Activated CD8-positive, alpha-beta memory T cell treated with anti-CD3 and anti-CD28 coated beads, Interleukin-2, amount 10 ng/mL, durations not matched to agents 7 days and 5 days (primary cell): ENCODE measurements at regions not wholly inside any gene's neighbourhood (a gene's known extent, or its start where the extent isn't known, plus 50 kb on each side); places are given as distances from the start of the nearest gene placed in this dataset.

ENCODE experiments used
- ATAC-seq: fragments of 150-1000 bp; cut with Tn5 transposase; one replicate; pipeline ENCODE4 v1.10.0; 2021; ENCODE audit warnings: moderate library complexity
- CTCF ChIA-PET: fragments of 350-600 bp; sonication (Branson Sonifier 250); formaldehyde crosslinking; loops from one replicate; lab custom pipeline; 2021; ENCODE audit warnings: antibody characterized with exemption; lab: Charles Lee
- DNase-seq: peaks from one replicate; pipeline ENCODE4 v3.0.0-alpha.2; 2020
- H3K27ac Mint-ChIP-seq: one replicate; pipeline ENCODE4 v1.8.0; 2021; ENCODE audit warnings: mild to moderate bottlenecking, mixed read lengths
- H3K27me3 Mint-ChIP-seq: one replicate; pipeline ENCODE4 v1.8.0; 2021; ENCODE audit warnings: mixed read lengths
- H3K36me3 Mint-ChIP-seq: one replicate; pipeline ENCODE4 v1.8.0; 2021; ENCODE audit warnings: mild to moderate bottlenecking, mixed read lengths
- H3K4me1 Mint-ChIP-seq: one replicate; pipeline ENCODE4 v1.8.0; 2021; ENCODE audit warnings: mixed read lengths
- H3K4me3 Mint-ChIP-seq: one replicate; pipeline ENCODE4 v1.8.0; 2021; ENCODE audit warnings: mild to moderate bottlenecking, moderate library complexity, mixed read lengths
- H3K9me3 Mint-ChIP-seq: one replicate; pipeline ENCODE4 v1.8.0; 2022; ENCODE audit warnings: low read depth, mixed read lengths

- no peak overlapping the region for H3K27ac Mint-ChIP-seq
- H3K36me3 Mint-ChIP-seq = no peaks in the 10 kb centered on the region
- CTCF ChIA-PET = interaction anchor here (0.7 to 1.0 kb wide), 2 partner anchors 10 to 1657 kb away, joined by 3 read pairs; no protein-coding TSS in a partner anchor
- peaks cover 2% of the 10 kb centered on the region for H3K9me3 Mint-ChIP-seq
- no peaks in the 10 kb centered on the region for H3K4me1 Mint-ChIP-seq
- DNase-seq (no peak), ATAC-seq (no peak)
- no peaks in the 10 kb centered on the region for H3K27me3 Mint-ChIP-seq
- no peak overlapping the region for H3K4me3 Mint-ChIP-seq
These were observed 1073.1 kb upstream of the FANCL start for GRCh38 chr2:59314031-59314766.

DNA sequence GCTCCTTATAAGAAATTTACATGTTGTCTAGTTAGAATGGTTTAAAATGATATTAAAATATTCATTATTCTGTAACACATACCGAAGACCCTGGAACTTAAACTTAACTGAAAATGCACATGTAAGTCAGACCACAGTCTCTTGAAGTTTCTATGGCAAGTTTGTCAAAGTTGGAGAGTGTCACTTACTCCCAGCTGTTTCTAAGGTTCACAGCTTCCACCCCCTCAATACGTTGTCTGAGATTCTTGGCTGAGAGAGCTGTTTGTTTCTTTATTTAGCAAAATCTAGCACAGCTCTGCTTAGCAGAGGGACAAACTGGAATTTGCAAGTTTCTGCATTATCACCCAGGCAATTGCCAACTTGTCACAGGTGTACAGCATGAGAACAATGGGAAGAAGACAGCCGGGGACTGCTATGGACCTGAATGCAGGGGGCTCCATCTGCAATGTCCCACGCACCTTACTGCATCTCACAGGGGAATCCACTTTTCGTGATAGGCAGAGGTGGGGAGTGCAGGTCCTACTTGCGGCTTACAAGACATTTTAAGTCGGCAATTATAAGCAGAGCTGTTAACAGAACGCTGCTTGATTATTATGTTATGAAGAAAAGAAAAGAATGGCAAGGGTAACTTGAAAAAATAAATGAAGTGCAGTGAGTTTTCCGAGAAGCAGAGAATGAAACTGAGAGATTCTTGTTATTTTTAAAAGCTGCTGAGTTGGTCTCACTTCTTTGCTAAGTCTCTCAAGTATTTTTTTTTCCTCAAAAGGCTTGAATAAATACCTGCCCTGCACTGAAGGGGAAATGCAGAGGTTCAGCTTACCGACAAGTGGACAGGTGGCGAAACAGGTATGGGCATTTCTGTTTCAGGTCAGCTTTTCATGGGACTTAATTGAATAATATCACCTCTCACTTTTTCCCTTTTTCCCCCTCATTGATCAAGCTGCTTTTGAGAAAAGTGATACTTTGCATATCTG lies 1072.1 kb upstream of the FANCL start:
- DNase-seq (no peak), ATAC-seq (no peak)
- Mint-ChIP-seq H3K36me3 (no peaks in the 10 kb centered on the region), H3K4me1 (no peaks in the 10 kb centered on the region), H3K27ac (no peak overlapping the region), H3K27me3 (no peaks in the 10 kb centered on the region), H3K4me3 (no peak overlapping the region), H3K9me3 (peaks cover 2% of the 10 kb centered on the region)
- CTCF ChIA-PET = interaction anchor here (0.7 to 1.0 kb wide), 2 partner anchors 11 to 1656 kb away, joined by 3 read pairs; no protein-coding TSS in a partner anchor

DNA sequence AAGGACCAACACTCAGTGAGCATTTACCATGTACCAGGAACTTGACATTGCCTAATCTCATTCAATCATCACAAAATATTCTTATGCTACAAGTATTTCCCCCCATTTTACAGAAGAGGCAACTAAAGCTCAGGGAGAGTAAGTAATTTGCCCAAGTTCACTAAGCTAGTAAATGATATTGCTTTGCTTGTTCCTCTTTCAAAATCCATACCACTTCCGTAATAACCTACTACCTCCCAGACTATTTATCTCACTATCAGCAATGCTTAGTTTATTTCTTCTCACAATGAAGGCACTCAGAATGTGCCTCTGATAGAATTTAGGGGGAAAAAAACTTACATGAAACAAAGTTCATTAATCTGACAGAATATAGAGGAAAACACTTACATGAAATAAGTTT lies 1070.9 kb upstream of the FANCL start:
- no peak overlapping the region for H3K4me3 Mint-ChIP-seq
- no peak overlapping the region for H3K27ac Mint-ChIP-seq
- no peaks in the 10 kb centered on the region for H3K4me1 Mint-ChIP-seq
- no peaks in the 10 kb centered on the region for H3K27me3 Mint-ChIP-seq
- no peaks in the 10 kb centered on the region for H3K36me3 Mint-ChIP-seq
- no peaks in the 10 kb centered on the region for H3K9me3 Mint-ChIP-seq
- no peak for ATAC-seq
- CTCF ChIA-PET = no interaction called here
- DNase-seq = no peak

- CTCF ChIA-PET = no interaction called here
- no peaks in the 10 kb centered on the region for H3K27me3 Mint-ChIP-seq
- no peaks in the 10 kb centered on the region for H3K36me3 Mint-ChIP-seq
- no peaks in the 10 kb centered on the region for H3K9me3 Mint-ChIP-seq
- DNase-seq (no peak), ATAC-seq (no peak)
- H3K4me1 Mint-ChIP-seq = no peaks in the 10 kb centered on the region
- H3K27ac Mint-ChIP-seq = no peak overlapping the region
- H3K4me3 Mint-ChIP-seq = no peak overlapping the region
These were observed 1067.0 kb upstream of the FANCL start for GRCh38 chr2:59308108-59308507.

DNA sequence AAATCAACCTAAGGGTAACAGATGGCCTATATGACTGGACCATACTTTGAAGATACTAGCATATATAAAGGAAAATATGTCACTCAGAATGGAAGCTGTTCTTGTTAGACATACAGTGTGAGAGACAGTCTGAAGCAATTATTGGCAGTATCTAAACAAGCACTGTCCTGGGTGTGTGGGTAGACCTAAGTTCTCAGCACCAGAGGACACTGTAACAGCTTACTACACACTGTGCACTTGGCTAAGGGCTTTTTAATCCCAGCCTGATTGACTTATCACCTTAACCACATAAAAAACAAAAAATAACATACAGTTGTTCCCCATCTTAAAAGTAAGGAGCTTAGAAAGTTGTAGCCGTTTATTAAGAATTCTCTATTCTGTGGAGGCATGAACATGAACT lies 1066.1 kb upstream of the FANCL start:
- Mint-ChIP-seq H3K4me1 (no peaks in the 10 kb centered on the region), H3K27me3 (no peaks in the 10 kb centered on the region), H3K9me3 (no peaks in the 10 kb centered on the region), H3K36me3 (no peaks in the 10 kb centered on the region), H3K27ac (no peak overlapping the region), H3K4me3 (no peak overlapping the region)
- ATAC-seq (no peak), DNase-seq (no peak)
- CTCF ChIA-PET = no interaction called here

DNA sequence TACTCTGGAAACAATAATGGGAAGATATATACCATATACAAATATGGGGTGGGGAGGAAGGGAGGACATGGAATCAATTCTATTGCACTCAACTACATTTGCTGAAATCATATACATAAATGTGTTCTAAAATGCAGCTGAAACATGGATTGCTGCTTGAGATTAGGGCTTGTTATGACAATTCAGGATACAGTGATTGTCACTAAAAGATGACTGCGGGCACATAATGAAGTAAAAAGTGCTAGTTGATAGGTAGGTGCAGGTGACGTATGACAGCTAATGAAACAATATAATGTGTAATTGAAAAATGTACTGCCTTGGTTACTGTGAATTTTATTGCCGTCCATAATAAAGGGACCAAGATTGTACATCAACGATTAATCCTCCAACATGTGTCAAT lies 1062.1 kb upstream of the FANCL start:
- H3K27ac Mint-ChIP-seq = no peak overlapping the region
- ATAC-seq (no peak), DNase-seq (no peak)
- no peaks in the 10 kb centered on the region for H3K36me3 Mint-ChIP-seq
- no peak overlapping the region for H3K4me3 Mint-ChIP-seq
- no peaks in the 10 kb centered on the region for H3K9me3 Mint-ChIP-seq
- no peaks in the 10 kb centered on the region for H3K4me1 Mint-ChIP-seq
- CTCF ChIA-PET = no interaction called here
- H3K27me3 Mint-ChIP-seq = no peaks in the 10 kb centered on the region

- Mint-ChIP-seq H3K4me1 (no peaks in the 10 kb centered on the region), H3K27ac (no peak overlapping the region), H3K36me3 (no peaks in the 10 kb centered on the region), H3K4me3 (no peak overlapping the region), H3K27me3 (no peaks in the 10 kb centered on the region), H3K9me3 (no peaks in the 10 kb centered on the region)
- CTCF ChIA-PET = no interaction called here
- DNase-seq (no peak), ATAC-seq (no peak)
These were observed 1061.6 kb upstream of the FANCL start for GRCh38 chr2:59302683-59303082.

- ATAC-seq = no peak
- Mint-ChIP-seq H3K36me3 (no peaks in the 10 kb centered on the region), H3K27me3 (no peaks in the 10 kb centered on the region), H3K27ac (no peak overlapping the region), H3K4me3 (no peak overlapping the region), H3K9me3 (no peaks in the 10 kb centered on the region), H3K4me1 (no peaks in the 10 kb centered on the region)
- no peak for DNase-seq
- CTCF ChIA-PET = no interaction called here
These were observed 1060.6 kb upstream of the FANCL start for GRCh38 chr2:59301466-59302402.

DNA sequence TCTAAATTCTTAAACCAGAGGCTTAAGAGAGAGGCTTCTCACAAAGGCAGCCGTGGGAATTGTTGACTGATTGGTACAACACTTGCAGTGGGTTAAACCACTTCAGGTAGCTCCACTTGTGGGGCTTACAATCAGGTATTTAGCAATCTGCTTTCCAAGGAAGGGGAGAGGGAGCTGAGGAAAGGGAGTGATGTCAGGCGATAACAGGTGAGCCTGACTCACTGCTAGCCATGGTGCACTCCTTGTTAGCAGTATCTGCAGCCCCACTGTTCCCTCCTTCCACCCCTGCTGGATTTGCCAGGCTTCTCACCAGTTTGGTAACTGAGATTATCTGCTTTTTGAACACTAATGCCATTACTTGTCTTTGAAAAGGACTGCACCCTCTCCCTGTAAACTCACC lies 1056.7 kb upstream of the FANCL start:
- H3K4me3 Mint-ChIP-seq = no peak overlapping the region
- CTCF ChIA-PET = no interaction called here
- H3K27ac Mint-ChIP-seq = no peak overlapping the region

DNA sequence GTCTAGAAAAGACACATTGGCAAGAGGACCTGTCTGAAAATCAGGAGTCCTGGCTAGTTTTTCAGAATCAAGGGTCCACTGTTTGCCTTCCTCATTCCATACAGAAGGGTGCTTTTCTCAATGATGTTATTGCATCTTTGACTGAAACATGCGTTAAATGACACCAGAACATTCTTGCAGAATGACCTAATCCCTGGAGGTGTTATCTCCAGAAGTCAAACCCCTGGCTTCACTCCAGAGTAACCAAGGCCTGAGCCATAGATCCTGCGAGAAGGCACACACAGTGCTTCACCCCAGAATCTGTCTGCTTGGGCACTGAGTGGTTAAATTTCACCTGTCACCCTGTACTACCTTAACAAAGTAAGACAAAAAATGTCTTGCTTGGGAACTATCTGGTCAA lies 1055.2 kb upstream of the FANCL start:
- H3K4me1 Mint-ChIP-seq = no peaks in the 10 kb centered on the region
- no peaks in the 10 kb centered on the region for H3K36me3 Mint-ChIP-seq
- no peak for ATAC-seq
- no peak overlapping the region for H3K4me3 Mint-ChIP-seq
- no peaks in the 10 kb centered on the region for H3K9me3 Mint-ChIP-seq
- CTCF ChIA-PET = no interaction called here
- H3K27ac Mint-ChIP-seq = no peak overlapping the region
- no peaks in the 10 kb centered on the region for H3K27me3 Mint-ChIP-seq
- DNase-seq = no peak

More for the DNA sequence above, 1056.7 kb upstream of the FANCL start:
- Mint-ChIP-seq H3K4me1 (no peaks in the 10 kb centered on the region), H3K9me3 (no peaks in the 10 kb centered on the region), H3K36me3 (no peaks in the 10 kb centered on the region), H3K27me3 (no peaks in the 10 kb centered on the region)
- ATAC-seq (no peak), DNase-seq (no peak)

GRCh38 chr2:59295524-59296162 lies 1054.5 kb upstream of the FANCL start:
- no peak overlapping the region for H3K27ac Mint-ChIP-seq
- ATAC-seq (no peak), DNase-seq (no peak)
- no peaks in the 10 kb centered on the region for H3K4me1 Mint-ChIP-seq
- H3K9me3 Mint-ChIP-seq = no peaks in the 10 kb centered on the region
- CTCF ChIA-PET = no interaction called here
- H3K4me3 Mint-ChIP-seq = no peak overlapping the region
- no peaks in the 10 kb centered on the region for H3K27me3 Mint-ChIP-seq
- no peaks in the 10 kb centered on the region for H3K36me3 Mint-ChIP-seq

- no peaks in the 10 kb centered on the region for H3K4me1 Mint-ChIP-seq
- no peak overlapping the region for H3K4me3 Mint-ChIP-seq
- CTCF ChIA-PET = no interaction called here
- no peaks in the 10 kb centered on the region for H3K9me3 Mint-ChIP-seq
- no peaks in the 10 kb centered on the region for H3K27me3 Mint-ChIP-seq
- H3K27ac Mint-ChIP-seq = no peak overlapping the region
- no peak for ATAC-seq
- DNase-seq = no peak
- H3K36me3 Mint-ChIP-seq = no peaks in the 10 kb centered on the region
These were observed 1047.6 kb upstream of the FANCL start for GRCh38 chr2:59288771-59289170.
